Fibroblast of lung (primary cell): ENCODE measurements at regions not wholly inside any gene's neighbourhood (a gene's known extent, or its start where the extent isn't known, plus 50 kb on each side); places are given as distances from the start of the nearest gene placed in this dataset.

Experiments used
- DNase-seq, 2 donors: peaks; one replicate each; pipeline versions ENCODE4 v3.0.0 to v3.0.0-alpha.2; 2010; ENCODE audit warnings: low read depth in 2 of 2
- H2AFZ ChIP-seq: 2 replicates; pipeline ENCODE4 v1.5.1; 2012; ENCODE audit warnings: low read length, control low read depth, inconsistent platforms
- H3K27ac ChIP-seq: 2 replicates; pipeline ENCODE4 v1.5.1; 2011; ENCODE audit warnings: low read length, control low read depth; ENCODE audit not compliant: insufficient read depth
- H3K27me3 ChIP-seq: 2 replicates; pipeline ENCODE4 v1.5.1; 2011; ENCODE audit warnings: mild to moderate bottlenecking, low read length; ENCODE audit not compliant: control insufficient read depth, insufficient read depth
- H3K36me3 ChIP-seq: 2 replicates; pipeline ENCODE4 v1.5.1; 2011; ENCODE audit warnings: low read length; ENCODE audit not compliant: control insufficient read depth, insufficient read depth
- H3K4me1 ChIP-seq: 2 replicates; pipeline ENCODE4 v1.5.1; 2011; ENCODE audit warnings: low read length; ENCODE audit not compliant: control insufficient read depth, insufficient read depth; ENCODE audit errors: extremely low read depth
- H3K4me2 ChIP-seq: 2 replicates; pipeline ENCODE4 v1.5.1; 2011; ENCODE audit warnings: low read length, control low read depth; ENCODE audit not compliant: insufficient read depth; ENCODE audit errors: extremely low read depth
- H3K4me3 ChIP-seq, 4 experiments: fragments of 200-600 bp in 1 of 4; sonication (generic) in 1 of 4; replicated peaks in 1 of 4; 2 replicates each; pipeline ENCODE4 v1.5.1; 2011 to 2016; ENCODE audit warnings: low read length in 4 of 4, low read depth in 3 of 4, mild to moderate bottlenecking in 3 of 4, control low read depth in 2 of 4, inconsistent platforms in 1 of 4, mixed read lengths in 1 of 4; ENCODE audit not compliant: insufficient read depth in 1 of 4; ENCODE audit errors: control extremely low read depth in 1 of 4
- H3K79me2 ChIP-seq: 2 replicates; pipeline ENCODE4 v1.5.1; 2012; ENCODE audit warnings: mild to moderate bottlenecking, low read length, inconsistent platforms; ENCODE audit not compliant: control insufficient read depth, insufficient read depth
- H3K9ac ChIP-seq: 2 replicates; pipeline ENCODE4 v1.5.1; 2011; ENCODE audit warnings: mild to moderate bottlenecking, low read length, control low read depth; ENCODE audit not compliant: insufficient read depth
- H3K9me3 ChIP-seq: 2 replicates; pipeline ENCODE4 v1.5.1; 2012; ENCODE audit warnings: low read depth, low read length; ENCODE audit not compliant: control insufficient read depth, insufficient read depth
- H4K20me1 ChIP-seq: 2 replicates; pipeline ENCODE4 v1.5.1; 2011; ENCODE audit warnings: low read length; ENCODE audit not compliant: control insufficient read depth, insufficient read depth; ENCODE audit errors: extremely low read depth
- CTCF ChIP-seq, 2 donors: IDR thresholded peaks in 1 of 2; conservative IDR thresholded peaks in 1 of 2; 1 replicate in 1 of 2; 2 replicates in 1 of 2; pipeline ENCODE4 v1.5.1; 2011 to 2012; ENCODE audit warnings: low read length in 2 of 2, control low read depth in 1 of 2, inconsistent platforms in 1 of 2, low read depth in 1 of 2, mild to moderate bottlenecking in 1 of 2
- EZH2 ChIP-seq: IDR thresholded peaks from 2 replicates; pipeline ENCODE4 v1.5.1; 2012; ENCODE audit warnings: low read length, control low read depth, mild to moderate bottlenecking; ENCODE audit errors: missing control alignments

GRCh38 chr13:44816701-44817100, 172.6 kb downstream of the NUFIP1 start:
- TF ChIP-seq EZH2, result no peak
- no peak for TF ChIP-seq CTCF (conservative IDR thresholded peaks at IDR 0.05 in 1 of 2, IDR thresholded peaks at IDR 0.05 in 1 of 2; ENCODE audit: low read depth in 1 of 2, low read length in 2 of 2)
- DNase-seq, result no peak
- Histone ChIP-seq H3K27me3 (no peaks in the 10 kb centered on the region), H3K9ac (no peak overlapping the region), H3K4me2 (no peak overlapping the region), H3K36me3 (no peaks in the 10 kb centered on the region), H2AFZ (no peak overlapping the region), H3K4me3 (no peak overlapping the region), H3K27ac (no peak overlapping the region), H3K9me3 (no peaks in the 10 kb centered on the region), H3K79me2 (no peaks in the 10 kb centered on the region), H3K4me1 (peaks cover 21% of the 10 kb centered on the region), H4K20me1 (no peaks in the 10 kb centered on the region)

- Histone ChIP-seq H2AFZ (no peak overlapping the region), H3K27ac (peak overlapping the region; percentile 19), H3K9me3 (no peaks in the 10 kb centered on the region), H3K4me2 (peak overlapping the region; percentile 56), H3K27me3 (no peaks in the 10 kb centered on the region), H4K20me1 (no peaks in the 10 kb centered on the region), H3K36me3 (no peaks in the 10 kb centered on the region), H3K4me3 (no peak overlapping the region), H3K9ac (no peak overlapping the region), H3K79me2 (no peaks in the 10 kb centered on the region), H3K4me1 (peaks cover 21% of the 10 kb centered on the region)
- peak; percentile 92 to 99 for DNase-seq
- TF ChIP-seq CTCF (conservative IDR thresholded peaks at IDR 0.05 in 1 of 2, IDR thresholded peaks at IDR 0.05 in 1 of 2; ENCODE audit: low read depth in 1 of 2, low read length in 2 of 2) (no peak), EZH2 (no peak)
Observed at GRCh38 chr13:44815623-44816022, 173.6 kb downstream of the NUFIP1 start.

GRCh38 chr13:44814836-44815235, 174.4 kb downstream of the NUFIP1 start:
- Histone ChIP-seq H3K4me3 (no peak overlapping the region), H3K79me2 (no peaks in the 10 kb centered on the region), H3K4me2 (peak overlapping the region; percentile 11), H3K9ac (no peak overlapping the region), H3K27me3 (no peaks in the 10 kb centered on the region), H3K9me3 (no peaks in the 10 kb centered on the region), H3K4me1 (peaks cover 21% of the 10 kb centered on the region), H3K36me3 (no peaks in the 10 kb centered on the region), H4K20me1 (no peaks in the 10 kb centered on the region), H2AFZ (no peak overlapping the region), H3K27ac (no peak overlapping the region)
- DNase-seq, result no peak
- TF ChIP-seq CTCF (conservative IDR thresholded peaks at IDR 0.05 in 1 of 2, IDR thresholded peaks at IDR 0.05 in 1 of 2; ENCODE audit: low read depth in 1 of 2, low read length in 2 of 2), result no peak
- TF ChIP-seq EZH2, result no peak
